Prostate gland (tissue), 2 donors: ENCODE measurements at regions not wholly inside any gene's neighbourhood (a gene's known extent, or its start where the extent isn't known, plus 50 kb on each side); places are given as distances from the start of the nearest gene placed in this dataset. TPM values are rescaled to one million over a fixed set of nuclear protein-coding genes. Genes with fewer than 3 reads are reported as not detected.

Experiments used
- DNase-seq: peaks from one replicate; pipeline ENCODE4 v3.0.0-alpha.2; 2019; ENCODE audit warnings: low spot score
- H3K27ac ChIP-seq, 2 donors: fragments of 200-600 bp; sonication (generic); 2 replicates each; pipeline ENCODE4 v1.5.1; 2017 to 2019
- H3K27me3 ChIP-seq: fragments of 200-600 bp; sonication (generic); replicated peaks from 2 replicates; pipeline ENCODE4 v1.5.1; 2019; ENCODE audit not compliant: insufficient read depth
- H3K36me3 ChIP-seq, 2 donors: fragments of 200-600 bp; sonication (generic); 1 replicate in 1 of 2; 2 replicates in 1 of 2; pipeline versions ENCODE4 v1.5.1 to v1.8.1; 2017 to 2019
- H3K4me1 ChIP-seq: fragments of 200-600 bp; sonication (generic); replicated peaks from 2 replicates; pipeline ENCODE4 v1.5.1; 2019
- H3K4me3 ChIP-seq, 2 donors: fragments of 200-600 bp; sonication (generic); 2 replicates each; pipeline ENCODE4 v1.5.1; 2017 to 2019
- H3K9me3 ChIP-seq: fragments of 200-600 bp; sonication (generic); 2 replicates; pipeline ENCODE4 v1.5.1; 2017
- CTCF ChIP-seq, 4 experiments: fragments of 200-600 bp in 2 of 4; fragments of 450-650 bp in 2 of 4; sonication (generic) in 2 of 4; IDR thresholded peaks; 1 replicate in 3 of 4; 2 replicates in 1 of 4; pipeline ENCODE4 v1.5.1; 2016 to 2019; ENCODE audit warnings: antibody characterized with exemption in 4 of 4, mild to moderate bottlenecking in 2 of 4, moderate library complexity in 2 of 4
- POLR2A ChIP-seq: fragments of 450-650 bp; IDR thresholded peaks from one replicate; pipeline ENCODE4 v1.6.1; 2016; ENCODE audit warnings: antibody characterized with exemption, mild to moderate bottlenecking
- POLR2AphosphoS5 ChIP-seq: sonication (generic); formaldehyde crosslinking; IDR thresholded peaks from one replicate; pipeline ENCODE4 v1.6.1; 2017; ENCODE audit warnings: antibody characterized with exemption
- WGBS: methylation state at CpG from one replicate; pipeline ENCODE4 v1.1.5; 2018; 5-methylcytosine and 5-hydroxymethylcytosine counted together
- intact Hi-C: fragments of 100-400 bp; cut with DNase I; formaldehyde crosslinking; loops from one replicate; pipeline ENCODE4 v1.14.2; 2022
- microRNA counts, 2 donors: library from miRNA; unstranded; fragments of <30 nt; microRNA quantifications; one replicate each; lab custom pipeline; 2016 to 2017
- microRNA-seq: library from miRNA; unstranded; fragments of <30 nt; microRNA quantifications from one replicate; pipeline ENCODE4, GENCODE V29; 2016
- small RNA-seq, 2 donors: library from RNA; depleted of rRNA; stranded (forward); fragments of <200 nt; gene quantifications; one replicate each; pipeline ENCODE3, GENCODE V24; 2016

- WGBS, result 82% methylated on average over 8 of the region's 8 CpGs
- Histone ChIP-seq H3K27me3 (no peaks in the 10 kb centered on the region), H3K27ac (no peak overlapping the region), H3K9me3 (no peaks in the 10 kb centered on the region), H3K36me3 (no peaks in the 10 kb centered on the region), H3K4me3 (no peak overlapping the region), H3K4me1 (no peaks in the 10 kb centered on the region)
- TF ChIP-seq CTCF (IDR thresholded peaks at IDR 0.05) (no peak), POLR2AphosphoS5 (no peak), POLR2A (no peak)
- DNase-seq, result no peak
- intact Hi-C loops, result no loop called here
These were observed 53.9 kb upstream of the TENM3 start for GRCh38 chr4:182189103-182189878.

GRCh38 chr4:182190306-182190705 lies 52.9 kb upstream of the TENM3 start:
- TF ChIP-seq POLR2AphosphoS5, result no peak
- no peak for TF ChIP-seq CTCF (IDR thresholded peaks at IDR 0.05)
- no peak for TF ChIP-seq POLR2A
- 33% methylated on average over 8 of the region's 8 CpGs for WGBS

GRCh38 chr4:182192511-182193181 lies 50.6 kb upstream of the TENM3 start:
- DNase-seq, result no peak
- H3K4me1 ChIP-seq, result no peaks in the 10 kb centered on the region
- no peak for TF ChIP-seq POLR2A
- intact Hi-C loops, result no loop called here
- no peaks in the 10 kb centered on the region for H3K9me3 ChIP-seq
- H3K27me3 ChIP-seq, result no peaks in the 10 kb centered on the region
- H3K27ac ChIP-seq, result no peak overlapping the region
- 47% methylated on average over 1 of the region's 1 CpG for WGBS
- H3K4me3 ChIP-seq, result no peak overlapping the region
- no peaks in the 10 kb centered on the region for H3K36me3 ChIP-seq

More at GRCh38 chr4:182190306-182190705, 52.9 kb upstream of the TENM3 start:
- H3K4me3 ChIP-seq, result no peak overlapping the region
- no peak overlapping the region for H3K27ac ChIP-seq
- H3K9me3 ChIP-seq, result no peaks in the 10 kb centered on the region
- H3K27me3 ChIP-seq, result no peaks in the 10 kb centered on the region
- H3K36me3 ChIP-seq, result no peaks in the 10 kb centered on the region
- H3K4me1 ChIP-seq, result no peaks in the 10 kb centered on the region
- intact Hi-C loops, result no loop called here
- no peak for DNase-seq

GRCh38 chr4:182193311-182193710 lies 49.9 kb upstream of the TENM3 start:
- no peak overlapping the region for H3K27ac ChIP-seq
- DNase-seq, result no peak
- intact Hi-C loops, result no loop called here
- H3K27me3 ChIP-seq, result no peaks in the 10 kb centered on the region
- no peaks in the 10 kb centered on the region for H3K4me1 ChIP-seq
- WGBS, result 83% methylated on average over 8 of the region's 8 CpGs
- H3K9me3 ChIP-seq, result no peaks in the 10 kb centered on the region
- no peaks in the 10 kb centered on the region for H3K36me3 ChIP-seq
- no peak for TF ChIP-seq POLR2AphosphoS5
- TF ChIP-seq CTCF (IDR thresholded peaks at IDR 0.05), result no peak
- no peak for TF ChIP-seq POLR2A
- H3K4me3 ChIP-seq, result no peak overlapping the region

MicroRNAs encoded in the stretch of these regions (microRNA counts, 767-probe panel; counts per million panel counts)
- 431 to 1,117 counts per million in 2 donors for microRNA hsa-miR-1305 (lab: Ali Mortazavi, UCI)

Small RNAs in the stretch of these regions (microRNA-seq; reads per million reads assigned to microRNA genes)
- not detected for gene MIR1305

Small RNAs in the stretch of these regions (small RNA-seq; reads per million reads assigned to genes)
- gene AC018710.1, result 0 reads per million in 2 donors
- gene AC019235.1, result 0 reads per million in 2 donors
- 0 reads per million in 2 donors for gene MIR1305
- gene RF00571, result 0 reads per million in 2 donors
- 0 reads per million in 2 donors for gene RN7SKP13
- 0.40 to 0.56 reads per million in 2 donors for gene RNA5SP173
- 0 reads per million in 2 donors for gene RNU1-45P
